ENCODE measurements at regions not wholly inside any gene's neighbourhood (a gene's known extent, or its start where the extent isn't known, plus 50 kb on each side); places are given as distances from the start of the nearest gene placed in this dataset.

DNA sequence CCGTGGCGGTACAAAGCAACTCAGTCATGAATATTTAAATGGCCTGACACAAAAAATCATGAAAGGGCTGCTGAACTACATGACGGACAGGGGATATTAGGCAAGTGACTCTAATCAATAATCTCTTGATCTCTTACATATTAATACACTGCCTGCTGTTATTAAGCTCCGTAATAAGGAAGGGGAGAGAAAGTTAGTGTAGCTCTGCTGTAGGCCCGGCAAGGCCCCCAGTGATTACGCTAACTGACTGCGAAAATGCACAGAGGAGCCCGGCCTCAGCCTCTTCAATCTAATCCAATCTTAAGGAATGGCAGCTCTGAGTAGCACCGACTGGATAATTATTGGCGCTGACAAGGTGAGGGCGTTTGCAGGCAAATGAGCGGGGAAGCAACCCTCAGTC is 583.5 kb upstream of the MKI67 start:
- no peak overlapping the region for H3K27ac ChIP-seq
- H3K36me3 ChIP-seq (ENCODE audit: control insufficient read depth, insufficient read depth, low read length) = no peaks in the 10 kb centered on the region
- TF ChIP-seq, protein P1, sequence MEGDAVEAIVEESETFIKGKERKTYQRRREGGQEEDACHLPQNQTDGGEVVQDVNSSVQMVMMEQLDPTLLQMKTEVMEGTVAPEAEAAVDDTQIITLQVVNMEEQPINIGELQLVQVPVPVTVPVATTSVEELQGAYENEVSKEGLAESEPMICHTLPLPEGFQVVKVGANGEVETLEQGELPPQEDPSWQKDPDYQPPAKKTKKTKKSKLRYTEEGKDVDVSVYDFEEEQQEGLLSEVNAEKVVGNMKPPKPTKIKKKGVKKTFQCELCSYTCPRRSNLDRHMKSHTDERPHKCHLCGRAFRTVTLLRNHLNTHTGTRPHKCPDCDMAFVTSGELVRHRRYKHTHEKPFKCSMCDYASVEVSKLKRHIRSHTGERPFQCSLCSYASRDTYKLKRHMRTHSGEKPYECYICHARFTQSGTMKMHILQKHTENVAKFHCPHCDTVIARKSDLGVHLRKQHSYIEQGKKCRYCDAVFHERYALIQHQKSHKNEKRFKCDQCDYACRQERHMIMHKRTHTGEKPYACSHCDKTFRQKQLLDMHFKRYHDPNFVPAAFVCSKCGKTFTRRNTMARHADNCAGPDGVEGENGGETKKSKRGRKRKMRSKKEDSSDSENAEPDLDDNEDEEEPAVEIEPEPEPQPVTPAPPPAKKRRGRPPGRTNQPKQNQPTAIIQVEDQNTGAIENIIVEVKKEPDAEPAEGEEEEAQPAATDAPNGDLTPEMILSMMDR (IDR thresholded peaks at IDR 0.05) = no peak
- H3K79me2 ChIP-seq = no peaks in the 10 kb centered on the region
- H3K9me3 ChIP-seq (ENCODE audit: control insufficient read depth, low read length) = no peaks in the 10 kb centered on the region
- H3K4me1 ChIP-seq = no peaks in the 10 kb centered on the region
- no peaks in the 10 kb centered on the region for H3K27me3 ChIP-seq (ENCODE audit: control insufficient read depth, insufficient read depth, low read length)
- no peak overlapping the region for H2AFZ ChIP-seq
- no peak overlapping the region for H3K9ac ChIP-seq
- no peak overlapping the region for H3K4me2 ChIP-seq (ENCODE audit: low read length)
- no peak overlapping the region for H3K4me3 ChIP-seq (ENCODE audit: low read depth, low read length)

DNA sequence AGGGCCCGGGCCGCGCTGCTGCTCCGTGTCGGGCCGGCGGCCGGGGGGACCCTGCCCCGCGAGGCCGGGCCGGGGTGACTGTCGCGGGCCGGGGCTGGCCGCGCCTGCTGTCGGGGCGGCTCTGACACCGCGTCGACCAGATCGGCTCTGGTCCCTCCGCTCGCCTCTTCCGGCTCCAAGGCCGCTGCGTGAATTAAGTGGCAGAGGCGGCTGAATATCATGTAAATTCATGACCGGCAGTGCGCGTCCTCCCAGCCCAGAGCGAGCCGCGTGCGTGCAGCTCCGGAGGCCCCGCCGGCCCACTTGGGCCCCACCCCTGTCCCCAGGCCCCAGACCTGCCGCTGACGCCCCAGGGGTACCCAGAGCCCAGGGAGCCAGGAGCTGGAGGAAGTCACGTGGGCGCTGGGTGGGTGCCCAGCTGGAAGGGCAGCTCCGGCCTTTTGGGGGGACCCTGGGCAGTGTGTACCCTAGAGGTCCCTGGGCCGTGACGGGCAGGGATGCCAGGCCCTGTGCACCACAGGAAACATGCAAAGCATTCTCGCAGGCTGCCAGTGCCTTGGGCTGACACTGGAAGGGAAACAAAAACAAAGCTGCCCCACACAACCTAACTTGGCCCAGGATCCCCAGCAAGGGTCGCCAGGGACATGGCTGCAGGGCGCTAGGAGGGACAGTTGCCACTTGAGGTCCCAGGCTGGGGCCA is 584.0 kb upstream of the MKI67 start:
- Histone ChIP-seq H3K27ac (no peak overlapping the region), H3K36me3 (ENCODE audit: control insufficient read depth, insufficient read depth, low read length) (no peaks in the 10 kb centered on the region), H3K27me3 (ENCODE audit: control insufficient read depth, insufficient read depth, low read length) (no peaks in the 10 kb centered on the region), H2AFZ (no peak overlapping the region), H3K79me2 (no peaks in the 10 kb centered on the region), H3K9me3 (ENCODE audit: control insufficient read depth, low read length) (no peaks in the 10 kb centered on the region), H3K4me1 (no peaks in the 10 kb centered on the region), H3K4me3 (ENCODE audit: low read depth, low read length) (no peak overlapping the region), H3K9ac (no peak overlapping the region), H3K4me2 (ENCODE audit: low read length) (no peak overlapping the region)
- TF ChIP-seq, protein P1 (IDR thresholded peaks at IDR 0.05) = no peak

DNA sequence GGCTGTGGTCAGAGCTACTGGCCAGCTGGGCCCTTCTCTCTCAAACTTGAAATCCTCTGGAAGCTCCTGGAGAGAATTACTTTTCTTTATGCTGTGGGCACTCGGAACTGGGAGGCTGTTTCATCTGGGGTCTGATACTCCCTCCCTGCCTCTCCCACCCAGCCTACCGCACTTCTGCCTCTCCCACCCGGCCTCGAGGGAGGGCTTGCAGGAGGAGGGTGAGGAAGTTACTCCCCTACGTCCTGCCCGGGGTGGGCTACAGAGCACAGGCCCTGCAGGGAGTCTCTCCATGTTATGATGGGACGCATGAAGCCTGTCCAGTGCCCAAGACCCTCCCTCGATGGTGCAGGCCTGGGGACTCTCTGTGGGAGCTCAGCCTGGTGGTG is 584.6 kb upstream of the MKI67 start:
- H3K27ac ChIP-seq = no peak overlapping the region
- TF ChIP-seq, protein P1 (IDR thresholded peaks at IDR 0.05) = no peak
- no peaks in the 10 kb centered on the region for H3K79me2 ChIP-seq
- no peak overlapping the region for H3K9ac ChIP-seq
- no peak overlapping the region for H2AFZ ChIP-seq
- no peaks in the 10 kb centered on the region for H3K4me1 ChIP-seq
- H3K4me2 ChIP-seq (ENCODE audit: low read length) = no peak overlapping the region
- H3K9me3 ChIP-seq (ENCODE audit: control insufficient read depth, low read length) = no peaks in the 10 kb centered on the region
- H3K36me3 ChIP-seq (ENCODE audit: control insufficient read depth, insufficient read depth, low read length) = no peaks in the 10 kb centered on the region
- H3K4me3 ChIP-seq (ENCODE audit: low read depth, low read length) = no peak overlapping the region
- no peaks in the 10 kb centered on the region for H3K27me3 ChIP-seq (ENCODE audit: control insufficient read depth, insufficient read depth, low read length)

DNA sequence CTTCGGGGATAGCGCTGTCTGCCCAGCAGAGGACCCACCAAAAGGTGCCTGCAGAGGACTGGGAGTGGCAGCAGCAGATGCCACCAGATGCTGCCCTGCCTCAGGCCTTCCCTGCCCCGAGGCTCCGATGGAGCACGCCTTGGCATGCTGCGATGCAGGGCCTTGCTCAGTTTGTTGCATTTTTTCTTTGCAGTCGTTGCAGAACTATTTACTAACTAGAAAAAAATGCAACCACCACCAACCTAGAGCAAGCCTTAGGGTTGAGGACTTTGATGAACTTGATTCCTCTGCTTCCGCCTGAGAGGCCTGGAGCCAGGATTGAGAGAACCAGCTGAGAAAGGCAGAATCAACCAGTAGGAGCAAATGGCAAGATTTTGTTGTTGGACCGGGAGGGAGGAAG is 585.6 kb upstream of the MKI67 start:
- Histone ChIP-seq H3K27me3 (ENCODE audit: control insufficient read depth, insufficient read depth, low read length) (no peaks in the 10 kb centered on the region), H3K9me3 (ENCODE audit: control insufficient read depth, low read length) (no peaks in the 10 kb centered on the region), H3K9ac (no peak overlapping the region), H3K4me1 (no peaks in the 10 kb centered on the region), H3K27ac (no peak overlapping the region), H3K4me2 (ENCODE audit: low read length) (no peak overlapping the region), H2AFZ (no peak overlapping the region), H3K79me2 (no peaks in the 10 kb centered on the region), H3K36me3 (ENCODE audit: control insufficient read depth, insufficient read depth, low read length) (no peaks in the 10 kb centered on the region), H3K4me3 (ENCODE audit: low read depth, low read length) (no peak overlapping the region)
- TF ChIP-seq, protein P1 (IDR thresholded peaks at IDR 0.05) = no peak

Data from parathyroid adenoma (tissue), 2 donors.